HL-60 (cell line): ENCODE measurements at regions not wholly inside any gene's neighbourhood (a gene's known extent, or its start where the extent isn't known, plus 50 kb on each side); places are given as distances from the start of the nearest gene placed in this dataset.

Source experiments
- CTCF ChIP-seq: IDR thresholded peaks from one replicate; pipeline ENCODE4 v1.5.1; 2011; ENCODE audit warnings: low read length, control low read depth, inconsistent platforms; ENCODE audit not compliant: insufficient read depth
- POLR2AphosphoS5 ChIP-seq: IDR thresholded peaks from 2 replicates; pipeline ENCODE4 v1.6.1; 2012; ENCODE audit warnings: low read depth
- SPI1 ChIP-seq: IDR thresholded peaks from 2 replicates; pipeline ENCODE4 v1.6.1; 2012; ENCODE audit warnings: low read depth, mild to moderate bottlenecking, borderline replicate concordance

DNA sequence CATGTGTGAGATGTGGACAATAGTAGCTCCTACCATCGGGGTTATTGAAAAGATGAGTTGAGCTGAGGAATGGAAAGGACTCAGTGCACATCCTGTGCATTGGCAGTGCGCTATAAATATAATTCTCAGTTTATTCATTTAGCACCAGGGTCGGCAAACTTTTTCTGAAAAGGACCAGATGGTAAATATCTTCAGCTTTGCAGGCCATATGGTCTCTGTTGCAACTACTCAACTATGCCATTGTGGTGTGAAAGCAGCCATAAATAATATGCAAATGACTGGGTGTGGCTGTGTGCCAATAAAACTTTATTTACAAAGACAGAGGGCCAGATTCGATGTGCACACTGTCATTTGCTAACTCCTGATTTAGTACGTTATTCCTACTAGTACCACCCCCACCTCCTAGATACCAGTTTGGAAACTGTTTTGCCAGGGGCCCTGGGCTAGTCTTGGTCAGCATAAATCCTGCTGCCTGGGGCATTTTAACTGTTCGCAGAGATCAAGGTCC lies 422.9 kb upstream of the MKI67 start:
- no peak for TF ChIP-seq CTCF
- TF ChIP-seq SPI1: no peak
- no peak for TF ChIP-seq POLR2AphosphoS5
